ENCODE measurements at regions not wholly inside any gene's neighbourhood (a gene's known extent, or its start where the extent isn't known, plus 50 kb on each side); places are given as distances from the start of the nearest gene placed in this dataset.

DNA sequence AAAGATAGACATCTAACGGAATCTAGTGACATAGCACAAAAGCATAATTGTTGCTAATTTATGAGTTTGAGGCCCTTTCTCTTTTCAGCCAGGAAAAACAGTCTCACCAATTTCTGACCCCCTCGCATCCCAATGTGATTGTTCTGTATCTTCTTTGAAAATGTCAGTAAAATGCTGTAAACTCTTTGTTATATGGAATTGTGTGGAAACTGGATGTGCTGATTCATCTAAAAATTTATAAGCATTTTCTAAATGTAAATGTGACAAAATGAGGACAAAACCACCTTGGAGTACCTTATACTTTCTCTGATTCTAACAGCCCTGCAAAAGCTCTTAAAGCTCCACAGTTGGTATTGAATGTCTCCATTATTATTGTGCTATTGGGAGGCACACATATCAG, 70.9 kb upstream of the MME start:
- no peaks in the 10 kb centered on the region for H3K9me3 ChIP-seq (ENCODE audit: low read length)
- H3K79me2 ChIP-seq (replicated peaks; ENCODE audit: insufficient read depth, low read length), result no peaks in the 10 kb centered on the region
- no peaks in the 10 kb centered on the region for H3K9me2 ChIP-seq (ENCODE audit: insufficient read depth, low read length)
- H2AFZ ChIP-seq (ENCODE audit: low read depth, low read length), result no peak overlapping the region
- no peak overlapping the region for H3K4me3 ChIP-seq (ENCODE audit: low read length)
- H3K36me3 ChIP-seq (ENCODE audit: insufficient read depth, low read length), result no peaks in the 10 kb centered on the region
- TF ChIP-seq POLR2AphosphoS5 (IDR thresholded peaks at IDR 0.05), result no peak
- no peak for TF ChIP-seq MXI1 (conservative IDR thresholded peaks at IDR 0.05; ENCODE audit: poor library complexity, severe bottlenecking)
- TF ChIP-seq RAD21 (conservative IDR thresholded peaks at IDR 0.05), result no peak
- no peak for TF ChIP-seq CTCF (IDR thresholded peaks at IDR 0.05; ENCODE audit: poor library complexity, severe bottlenecking)
- no peak for TF ChIP-seq REST (IDR thresholded peaks at IDR 0.05; ENCODE audit: borderline replicate concordance)
- no peak for TF ChIP-seq TAF1 (IDR thresholded peaks at IDR 0.05; ENCODE audit: low read depth)
- TF ChIP-seq SMC3 (conservative IDR thresholded peaks at IDR 0.05; ENCODE audit: poor library complexity), result no peak
- TF ChIP-seq EP300 (conservative IDR thresholded peaks at IDR 0.05; ENCODE audit: poor library complexity, severe bottlenecking), result no peak
- TF ChIP-seq EZH2 (IDR thresholded peaks at IDR 0.05; ENCODE audit: borderline replicate concordance, insufficient read depth, low read length, poor library complexity, severe bottlenecking), result no peak
- H3K9ac ChIP-seq (ENCODE audit: low read length), result no peak overlapping the region
- H3K27me3 ChIP-seq (ENCODE audit: insufficient read depth, low read depth, low read length), result no peaks in the 10 kb centered on the region
- H3K4me2 ChIP-seq (ENCODE audit: low read length), result no peak overlapping the region
- H3F3A ChIP-seq (ENCODE audit: insufficient read depth, low read length, poor library complexity, severe bottlenecking), result no peaks in the 10 kb centered on the region
- H4K20me1 ChIP-seq (ENCODE audit: insufficient read depth), result no peaks in the 10 kb centered on the region
- H3K27ac ChIP-seq (ENCODE audit: low read length), result no peak overlapping the region

- Histone ChIP-seq H3K9me3 (ENCODE audit: low read length) (no peaks in the 10 kb centered on the region), H3K4me3 (ENCODE audit: low read length) (no peak overlapping the region), H3K79me2 (replicated peaks; ENCODE audit: insufficient read depth, low read length) (no peaks in the 10 kb centered on the region), H3F3A (ENCODE audit: insufficient read depth, low read length, poor library complexity, severe bottlenecking) (no peaks in the 10 kb centered on the region), H3K27ac (ENCODE audit: low read length) (no peak overlapping the region), H3K4me2 (ENCODE audit: low read length) (no peak overlapping the region), H2AFZ (ENCODE audit: low read depth, low read length) (no peak overlapping the region), H3K36me3 (ENCODE audit: insufficient read depth, low read length) (no peaks in the 10 kb centered on the region), H3K27me3 (ENCODE audit: insufficient read depth, low read depth, low read length) (no peaks in the 10 kb centered on the region), H3K9me2 (ENCODE audit: insufficient read depth, low read length) (no peaks in the 10 kb centered on the region), H3K9ac (ENCODE audit: low read length) (no peak overlapping the region), H4K20me1 (ENCODE audit: insufficient read depth) (no peaks in the 10 kb centered on the region)
- TF ChIP-seq MXI1 (conservative IDR thresholded peaks at IDR 0.05; ENCODE audit: poor library complexity, severe bottlenecking) (no peak), EZH2 (IDR thresholded peaks at IDR 0.05; ENCODE audit: borderline replicate concordance, insufficient read depth, low read length, poor library complexity, severe bottlenecking) (no peak), EP300 (conservative IDR thresholded peaks at IDR 0.05; ENCODE audit: poor library complexity, severe bottlenecking) (no peak), CTCF (IDR thresholded peaks at IDR 0.05; ENCODE audit: poor library complexity, severe bottlenecking) (no peak), SMC3 (conservative IDR thresholded peaks at IDR 0.05; ENCODE audit: poor library complexity) (no peak), POLR2AphosphoS5 (IDR thresholded peaks at IDR 0.05) (no peak), RAD21 (conservative IDR thresholded peaks at IDR 0.05) (no peak), TAF1 (IDR thresholded peaks at IDR 0.05; ENCODE audit: low read depth) (no peak), REST (IDR thresholded peaks at IDR 0.05; ENCODE audit: borderline replicate concordance) (no peak)
These were observed 72.4 kb upstream of the MME start for GRCh38 chr3:155007729-155008128.

Data from neural cell (in vitro differentiated cells).